GM12892 (cell line): ENCODE measurements at regions not wholly inside any gene's neighbourhood (a gene's known extent, or its start where the extent isn't known, plus 50 kb on each side); places are given as distances from the start of the nearest gene placed in this dataset.
A peak's percentile ranks its signal among the peaks of the same experiment; 100 is the strongest.
"Not testable (repeated sequence)": the region's sequence is repeated elsewhere in the genome, so short reads cannot be mapped to it uniquely, and the experiment has no call there.

ENCODE experiments used
- DNase-seq: peaks from one replicate; pipeline ENCODE4 v3.0.0; 2011; ENCODE audit not compliant: insufficient read length
- FAIRE-seq: peaks from 2 replicates; lab custom pipeline; 2011; peaks lifted over from hg19 to GRCh38; lab: Jason Lieb, UNC
- POLR2A ChIP-seq: IDR thresholded peaks from 2 replicates; pipeline ENCODE4 v1.6.1; 2011; ENCODE audit warnings: low read depth, low read length, control low read depth
- POLR2AphosphoS5 ChIP-seq: IDR thresholded peaks from 2 replicates; pipeline ENCODE4 v1.6.1; 2011; ENCODE audit warnings: low read depth, low read length, control low read depth
- TAF1 ChIP-seq: IDR thresholded peaks from 2 replicates; pipeline ENCODE4 v1.6.1; 2011; ENCODE audit warnings: low read depth, mild to moderate bottlenecking, control low read depth, low read length, borderline replicate concordance

DNA sequence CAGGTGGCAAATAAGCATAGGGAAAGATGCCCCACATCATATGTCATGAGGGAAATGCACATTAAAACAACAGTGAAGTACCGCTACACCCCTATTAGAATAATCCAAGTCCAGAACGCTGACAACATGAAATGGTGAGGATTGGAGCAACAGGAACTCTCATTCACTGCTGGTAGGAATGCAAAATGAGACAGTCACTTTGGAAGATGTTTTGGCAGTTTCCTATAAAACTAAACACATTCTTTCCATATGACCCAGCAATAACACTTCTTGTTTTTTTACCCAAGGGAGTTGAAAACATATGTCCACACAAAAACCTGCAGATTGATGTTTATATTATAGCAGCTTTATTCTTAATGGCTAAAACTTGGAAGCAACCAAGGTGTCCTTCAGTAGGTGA is 116.4 kb upstream of the TOPAZ1 start:
- no peak for FAIRE-seq
- DNase-seq = no peak
- TF ChIP-seq TAF1 = no peak
- no peak for TF ChIP-seq POLR2A
- TF ChIP-seq POLR2AphosphoS5 = no peak

DNA sequence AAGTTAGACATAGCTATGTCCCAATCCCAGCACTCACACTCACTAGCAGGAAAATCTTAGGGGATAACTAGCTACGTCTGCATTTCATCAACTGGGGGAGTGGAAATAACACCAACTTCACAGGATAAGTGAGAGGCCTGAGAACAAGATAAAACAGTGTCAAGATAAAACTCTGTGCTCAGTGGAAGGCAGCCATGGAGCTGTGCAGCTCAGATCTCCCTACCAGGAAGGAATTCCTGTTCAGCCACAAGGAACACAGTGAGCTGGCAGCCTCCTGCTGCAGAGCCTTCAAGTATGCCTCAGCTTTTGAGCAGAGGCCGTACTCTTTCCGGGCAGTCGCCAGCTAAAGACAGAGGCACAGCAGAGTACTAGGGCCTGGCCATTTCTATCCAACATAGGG is 115.8 kb upstream of the TOPAZ1 start:
- TF ChIP-seq POLR2AphosphoS5 (no peak), TAF1 (no peak), POLR2A (no peak)
- FAIRE-seq = no peak
- DNase-seq = no peak

DNA sequence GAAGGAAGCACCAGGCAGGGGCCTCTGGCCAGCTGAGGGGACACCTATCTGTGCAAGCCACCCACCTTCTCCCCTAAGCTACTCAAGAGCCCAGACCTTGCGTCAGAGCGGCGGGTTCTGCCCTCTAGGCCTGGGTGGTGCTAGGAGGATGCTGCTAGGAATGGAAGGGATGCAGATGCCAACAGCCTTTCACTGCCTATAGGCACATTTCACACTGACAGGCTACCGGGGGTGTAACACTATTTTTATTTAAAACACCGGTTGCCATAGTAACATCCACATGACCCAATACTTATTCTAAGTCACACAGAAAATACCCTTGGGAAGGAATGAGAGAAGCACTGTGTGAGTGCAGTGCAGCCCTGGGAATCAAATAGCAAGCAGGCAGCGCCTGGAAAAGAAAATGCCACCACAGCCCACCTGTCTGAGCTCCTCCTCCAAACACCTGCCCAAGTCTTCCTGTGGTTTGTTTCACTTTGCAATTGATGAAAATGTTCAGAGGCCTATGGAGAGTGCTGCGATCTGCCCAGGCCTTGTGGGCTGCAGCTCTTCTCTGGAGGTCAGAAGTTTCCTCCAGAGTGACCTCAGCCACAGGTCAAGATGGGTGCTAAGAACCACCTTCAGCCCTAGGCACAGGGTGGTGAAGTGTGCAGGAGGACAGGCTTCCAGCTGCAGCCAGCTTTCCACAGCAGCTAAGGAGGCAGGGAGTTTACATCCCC is 113.5 kb upstream of the TOPAZ1 start:
- no peak for TF ChIP-seq TAF1
- TF ChIP-seq POLR2A = no peak
- TF ChIP-seq POLR2AphosphoS5 = no peak
- DNase-seq (no peak), FAIRE-seq (no peak)

DNA sequence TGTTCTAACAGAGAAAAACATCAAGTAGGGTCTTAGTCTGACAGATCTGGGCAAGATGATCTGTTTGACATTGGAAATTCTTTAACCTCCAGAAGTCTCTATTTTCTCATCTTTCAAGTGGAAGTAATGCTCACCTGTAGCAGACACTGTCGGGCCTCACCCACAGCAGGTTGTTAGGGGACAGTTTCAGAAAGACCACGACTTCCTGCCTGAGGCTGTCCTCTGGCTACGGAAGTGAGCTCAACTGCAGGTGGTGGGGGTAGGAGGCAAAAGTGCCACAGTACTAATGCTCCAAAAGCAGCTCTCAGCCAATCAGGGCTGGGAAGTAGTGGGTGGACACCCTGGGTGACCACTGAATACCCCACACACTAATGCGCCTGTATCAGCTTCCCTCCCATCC is 111.4 kb upstream of the TOPAZ1 start:
- DNase-seq = no peak
- TF ChIP-seq TAF1 = no peak
- no peak for TF ChIP-seq POLR2AphosphoS5
- peak; percentile 14 for FAIRE-seq

DNA sequence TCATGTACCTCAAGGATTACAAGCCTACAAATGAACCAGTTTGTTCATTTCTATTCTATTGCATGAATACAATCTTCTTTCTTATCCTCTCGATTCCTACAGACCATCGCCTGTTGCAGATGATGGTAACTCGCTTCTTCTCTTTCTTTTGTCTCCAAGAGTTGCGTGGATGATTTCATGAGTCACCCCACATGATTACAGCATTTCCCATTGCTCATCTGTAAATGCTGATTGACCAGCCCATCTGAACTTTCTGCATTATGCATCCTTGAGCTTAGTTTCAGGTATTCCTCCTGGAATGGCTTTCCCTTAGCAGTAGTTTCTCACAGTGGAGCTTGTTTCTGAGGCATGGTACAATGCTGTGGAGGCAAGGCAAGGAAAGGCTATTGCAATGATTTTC is 109.6 kb upstream of the TOPAZ1 start:
- FAIRE-seq (no peak), DNase-seq (no peak)
- TF ChIP-seq POLR2A (no peak), POLR2AphosphoS5 (no peak), TAF1 (no peak)

DNA sequence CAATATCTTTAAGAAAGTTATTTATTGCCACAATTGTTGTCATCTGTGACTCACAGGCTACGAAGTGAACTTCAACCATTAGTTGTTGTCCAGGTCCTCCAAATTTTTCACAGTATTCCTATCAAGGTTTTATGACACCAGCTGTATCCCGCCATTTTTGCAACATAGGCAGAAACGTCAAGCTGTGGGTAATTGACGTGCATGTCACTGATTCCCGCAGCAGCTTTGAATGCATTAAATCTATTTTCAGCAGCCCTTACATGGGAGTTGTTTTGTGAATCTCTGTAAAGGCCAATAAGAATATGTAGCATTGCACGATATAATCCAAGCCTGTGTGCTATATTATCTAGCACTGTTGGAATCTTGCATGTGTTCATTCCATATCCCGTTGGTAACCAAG is 109.1 kb upstream of the TOPAZ1 start:
- no peak for FAIRE-seq
- no peak for DNase-seq
- TF ChIP-seq POLR2AphosphoS5 = no peak
- no peak for TF ChIP-seq POLR2A
- no peak for TF ChIP-seq TAF1

DNA sequence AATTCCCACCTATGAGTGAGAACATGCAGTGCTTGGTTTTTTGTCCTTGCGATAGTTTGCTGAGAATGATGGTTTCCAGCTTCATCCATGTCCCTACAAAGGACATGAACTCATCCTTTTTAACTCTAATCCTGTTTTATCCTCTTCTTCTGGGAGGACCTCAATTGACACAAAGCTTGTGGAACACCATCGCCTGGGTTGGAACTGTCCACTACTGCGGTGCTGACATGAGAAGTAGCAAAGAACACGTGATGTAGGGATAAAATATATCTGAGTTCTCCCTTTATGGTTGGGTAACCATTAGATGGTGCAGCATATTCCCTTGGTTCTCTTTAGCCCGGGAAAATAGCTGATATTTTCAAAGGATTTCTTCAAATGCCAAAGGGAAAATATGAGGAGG is 105.3 kb upstream of the TOPAZ1 start:
- no peak for DNase-seq
- no peak for FAIRE-seq
- TF ChIP-seq POLR2AphosphoS5 (no peak), TAF1 (no peak), POLR2A (no peak)

DNA sequence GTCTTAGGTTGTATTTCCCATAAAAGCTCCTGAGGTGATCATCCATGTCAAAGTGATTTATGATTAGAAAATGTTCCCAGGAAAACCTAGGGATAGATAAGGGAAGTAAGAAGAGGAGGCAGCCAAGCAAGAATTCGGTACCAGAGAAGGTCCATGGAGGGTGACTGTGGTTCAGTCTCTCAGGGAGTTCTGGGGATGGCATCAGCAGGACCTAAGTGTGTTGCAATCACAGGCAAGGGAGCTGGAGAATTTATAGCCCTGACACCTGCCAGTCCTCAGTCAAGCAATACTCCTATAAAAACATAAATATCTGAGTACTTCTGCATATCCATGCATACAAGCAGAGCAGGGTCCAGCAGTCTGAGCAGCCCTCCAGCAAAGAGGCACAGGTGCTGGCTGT is 95.6 kb upstream of the TOPAZ1 start:
- no peak for DNase-seq
- TF ChIP-seq TAF1 (no peak), POLR2AphosphoS5 (no peak), POLR2A (no peak)
- FAIRE-seq = no peak

DNA sequence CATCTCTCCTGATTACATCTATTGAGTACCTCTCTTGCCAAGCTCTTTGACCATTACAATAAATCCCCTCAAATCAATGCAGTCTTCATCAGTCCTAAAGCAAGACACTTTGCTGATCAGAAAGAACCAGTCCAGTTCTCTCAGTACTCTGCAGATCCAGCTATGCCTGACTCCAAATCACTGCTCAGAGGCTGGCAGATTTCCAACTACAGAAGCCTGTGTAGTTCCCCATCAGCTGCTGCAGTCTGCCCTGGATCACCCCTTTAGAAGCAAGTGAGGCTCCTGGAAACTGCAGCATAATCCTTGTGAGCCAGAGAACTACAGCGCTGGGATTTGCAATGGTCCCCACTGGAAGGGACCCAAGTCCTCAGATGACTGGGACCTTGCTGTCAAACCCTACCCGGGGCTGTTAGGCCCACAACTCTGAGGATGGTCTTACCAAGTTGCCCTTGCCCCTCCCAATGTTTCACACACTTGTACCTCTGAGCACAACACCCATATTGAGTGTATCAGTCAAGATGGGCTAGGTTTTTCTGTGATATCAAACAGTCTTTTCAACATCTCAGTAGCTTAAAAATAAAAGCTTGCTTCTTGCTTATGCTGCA is 81.9 kb upstream of the TOPAZ1 start:
- DNase-seq (no peak), FAIRE-seq (no peak)
- TF ChIP-seq POLR2A = no peak
- TF ChIP-seq TAF1 = no peak
- TF ChIP-seq POLR2AphosphoS5 = no peak

DNA sequence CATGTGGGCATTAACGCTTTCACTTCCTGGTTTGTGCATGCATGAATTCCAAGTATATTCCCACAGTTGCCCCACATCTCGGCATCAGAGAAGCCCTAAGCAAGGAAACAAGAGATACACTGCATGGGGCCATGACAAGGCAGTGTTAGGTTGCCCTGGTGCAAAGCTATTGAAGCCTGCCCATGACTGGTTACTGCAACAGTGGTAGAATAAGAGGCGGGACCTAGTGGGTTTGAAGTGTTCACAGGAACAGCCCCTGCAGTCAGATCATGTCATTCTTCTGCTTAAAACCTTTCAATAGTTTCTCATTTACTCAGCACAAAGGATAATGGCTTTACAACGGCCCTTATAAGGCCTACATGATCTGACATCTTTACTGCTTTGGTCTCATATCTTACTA is 80.9 kb upstream of the TOPAZ1 start:
- TF ChIP-seq TAF1 = no peak
- no peak for TF ChIP-seq POLR2A
- TF ChIP-seq POLR2AphosphoS5 = no peak
- no peak for DNase-seq
- FAIRE-seq = no peak

DNA sequence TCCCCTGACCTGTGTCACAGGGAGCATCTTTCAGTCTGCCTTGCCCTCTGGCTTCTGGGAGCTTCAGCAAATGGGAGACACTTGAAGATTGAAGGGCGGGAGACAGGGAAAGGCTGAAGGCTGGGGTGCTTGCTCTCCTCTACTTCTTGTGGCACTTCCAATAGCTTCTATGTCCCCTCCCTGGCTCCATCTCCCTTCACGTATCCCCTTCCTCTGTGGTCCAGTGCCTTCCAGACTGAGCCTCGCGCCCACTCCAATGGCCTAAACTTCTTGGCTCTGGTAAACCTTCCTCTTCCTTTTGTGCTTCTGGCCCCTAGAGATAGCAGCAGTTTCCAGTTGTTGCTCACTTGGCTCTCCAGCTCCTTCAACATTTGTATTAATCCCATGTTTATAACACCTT is 69.8 kb upstream of the TOPAZ1 start:
- FAIRE-seq (no peak), DNase-seq (no peak)
- TF ChIP-seq TAF1 (no peak), POLR2AphosphoS5 (no peak), POLR2A (no peak)

DNA sequence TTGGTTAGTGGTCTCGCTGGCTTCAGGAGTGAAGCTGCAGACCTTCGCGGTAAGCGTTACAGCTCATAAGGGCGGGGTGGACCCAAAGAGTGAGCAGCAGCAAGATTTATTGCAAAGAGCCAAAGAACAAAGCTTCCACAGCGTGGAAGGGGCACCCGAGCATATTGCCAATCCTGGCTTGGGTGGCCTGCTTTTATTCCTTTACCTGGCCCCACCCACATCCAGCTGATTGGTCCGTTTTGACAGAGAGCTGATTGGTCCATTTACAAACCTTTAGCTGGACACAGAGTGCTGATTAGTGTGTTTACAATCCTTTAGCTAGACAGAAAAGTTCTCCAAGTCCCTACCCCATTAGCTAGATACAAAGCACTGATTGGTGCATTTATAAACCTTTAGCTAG is 69.0 kb upstream of the TOPAZ1 start:
- not testable (repeated sequence) for DNase-seq, FAIRE-seq

DNA sequence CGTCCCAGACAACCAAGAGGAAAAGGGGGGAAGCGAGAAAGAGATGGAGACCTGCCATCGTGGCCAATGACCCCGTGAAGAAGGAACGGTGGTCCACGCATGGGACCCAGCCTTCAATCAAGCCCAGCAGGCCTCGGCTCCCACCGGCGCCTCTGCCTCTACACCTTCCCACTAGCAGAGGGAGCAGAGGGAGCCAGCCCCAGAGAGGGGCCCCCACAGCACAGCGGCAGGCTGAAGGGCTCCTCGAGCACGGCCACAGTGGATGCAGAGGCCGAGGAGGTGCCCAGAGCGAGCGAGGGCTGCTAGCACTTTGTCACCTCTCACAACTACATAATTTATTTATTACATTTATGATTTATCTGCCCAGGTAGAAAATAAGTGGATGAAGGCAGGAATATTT is 68.4 kb upstream of the TOPAZ1 start:
- TF ChIP-seq TAF1 (no peak), POLR2AphosphoS5 (no peak), POLR2A (no peak)
- DNase-seq (no peak), FAIRE-seq (no peak)
